K562 (cell line): ENCODE measurements at regions not wholly inside any gene's neighbourhood (a gene's known extent, or its start where the extent isn't known, plus 50 kb on each side); places are given as distances from the start of the nearest gene placed in this dataset.

ENCODE experiments used
- ELF2 ChIP-seq: fragments of 250-450 bp; sonication (Bioruptor Pico); IDR thresholded peaks from 2 replicates; pipeline ENCODE4 v1.5.0; 2021; ENCODE audit warnings: mild to moderate bottlenecking
- NR2F6 ChIP-seq: fragments of 450-650 bp; formaldehyde crosslinking; IDR thresholded peaks from 2 replicates; pipeline ENCODE4 v1.4.0; 2020; ENCODE audit warnings: mild to moderate bottlenecking
- POLR2A ChIP-seq: fragments of 450-650 bp; conservative IDR thresholded peaks from 2 replicates; pipeline ENCODE4 v1.6.1; 2016
- USF2 ChIP-seq: sonication (generic); formaldehyde crosslinking; IDR thresholded peaks from 2 replicates; pipeline ENCODE4 v1.5.0; 2020; ENCODE audit warnings: missing genetic modification reagents
- YY1 ChIP-seq, 3 experiments: IDR thresholded peaks; 2 replicates each; pipeline ENCODE4 v1.6.1; 2011; ENCODE audit warnings: low read length in 2 of 3, mild to moderate bottlenecking in 2 of 3, moderate library complexity in 2 of 3, borderline replicate concordance in 1 of 3, control low read depth in 1 of 3, low read depth in 1 of 3; ENCODE audit not compliant: insufficient read depth in 3 of 3, insufficient replicate concordance in 2 of 3, control insufficient read depth in 1 of 3, insufficient read length in 1 of 3; ENCODE audit errors: extremely low read depth in 1 of 3
- ZNF644 ChIP-seq: fragments of 200-800 bp; sonication (Bioruptor generic); IDR thresholded peaks from 2 replicates; pipeline ENCODE4 v1.6.1; 2016; ENCODE audit warnings: low read depth, missing genetic modification characterization, missing compliant biosample characterization
- ZNF785 ChIP-seq: fragments of 250-450 bp; sonication (Bioruptor Pico); IDR thresholded peaks from 2 replicates; pipeline ENCODE4 v1.4.0; 2020; ENCODE audit warnings: mild to moderate bottlenecking
- TF ChIP-seq, protein P1 (sequence below), 3 experiments: IDR thresholded peaks in 2 of 3; conservative IDR thresholded peaks in 1 of 3; 2 replicates each; pipeline ENCODE4 v1.5.1; 2011 to 2012; ENCODE audit warnings: low read length in 3 of 3, mild to moderate bottlenecking in 3 of 3, control low read depth in 2 of 3, improper control_type of control experiment in 1 of 3, inconsistent platforms in 1 of 3, low read depth in 1 of 3, mixed read lengths in 1 of 3, moderate library complexity in 1 of 3; ENCODE audit not compliant: insufficient read depth in 2 of 3
- TF ChIP-seq, protein P2 (sequence below): fragments of 450-650 bp; IDR thresholded peaks from 2 replicates; pipeline ENCODE4 v1.6.1; 2017; ENCODE audit warnings: antibody characterized with exemption
- TF ChIP-seq, protein P3 (sequence below): fragments of 250-450 bp; sonication (Bioruptor Pico); IDR thresholded peaks from 2 replicates; pipeline ENCODE4 v1.8.0; 2021; ENCODE audit warnings: moderate library complexity, mild to moderate bottlenecking, inconsistent platforms

- TF ChIP-seq, protein P1, sequence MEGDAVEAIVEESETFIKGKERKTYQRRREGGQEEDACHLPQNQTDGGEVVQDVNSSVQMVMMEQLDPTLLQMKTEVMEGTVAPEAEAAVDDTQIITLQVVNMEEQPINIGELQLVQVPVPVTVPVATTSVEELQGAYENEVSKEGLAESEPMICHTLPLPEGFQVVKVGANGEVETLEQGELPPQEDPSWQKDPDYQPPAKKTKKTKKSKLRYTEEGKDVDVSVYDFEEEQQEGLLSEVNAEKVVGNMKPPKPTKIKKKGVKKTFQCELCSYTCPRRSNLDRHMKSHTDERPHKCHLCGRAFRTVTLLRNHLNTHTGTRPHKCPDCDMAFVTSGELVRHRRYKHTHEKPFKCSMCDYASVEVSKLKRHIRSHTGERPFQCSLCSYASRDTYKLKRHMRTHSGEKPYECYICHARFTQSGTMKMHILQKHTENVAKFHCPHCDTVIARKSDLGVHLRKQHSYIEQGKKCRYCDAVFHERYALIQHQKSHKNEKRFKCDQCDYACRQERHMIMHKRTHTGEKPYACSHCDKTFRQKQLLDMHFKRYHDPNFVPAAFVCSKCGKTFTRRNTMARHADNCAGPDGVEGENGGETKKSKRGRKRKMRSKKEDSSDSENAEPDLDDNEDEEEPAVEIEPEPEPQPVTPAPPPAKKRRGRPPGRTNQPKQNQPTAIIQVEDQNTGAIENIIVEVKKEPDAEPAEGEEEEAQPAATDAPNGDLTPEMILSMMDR (IDR thresholded peaks at IDR 0.05 in 2 of 3, conservative IDR thresholded peaks at IDR 0.05 in 1 of 3; ENCODE audit: insufficient read depth in 2 of 3, low read depth in 1 of 3, low read length in 3 of 3): no peak
- TF ChIP-seq POLR2A (no peak), USF2 (CRISPR knock-in tag) (no peak), ZNF785 (CRISPR knock-in tag) (no peak), ELF2 (CRISPR knock-in tag) (no peak), YY1 (IDR thresholded peaks at IDR 0.05; ENCODE audit: borderline replicate concordance in 1 of 3, control insufficient read depth in 1 of 3, extremely low read depth in 1 of 3, insufficient read depth in 3 of 3, insufficient read length in 1 of 3, insufficient replicate concordance in 2 of 3, low read depth in 1 of 3, low read length in 2 of 3) (no peak), NR2F6 (no peak), ZNF644 (no peak)
- TF ChIP-seq, protein P2, sequence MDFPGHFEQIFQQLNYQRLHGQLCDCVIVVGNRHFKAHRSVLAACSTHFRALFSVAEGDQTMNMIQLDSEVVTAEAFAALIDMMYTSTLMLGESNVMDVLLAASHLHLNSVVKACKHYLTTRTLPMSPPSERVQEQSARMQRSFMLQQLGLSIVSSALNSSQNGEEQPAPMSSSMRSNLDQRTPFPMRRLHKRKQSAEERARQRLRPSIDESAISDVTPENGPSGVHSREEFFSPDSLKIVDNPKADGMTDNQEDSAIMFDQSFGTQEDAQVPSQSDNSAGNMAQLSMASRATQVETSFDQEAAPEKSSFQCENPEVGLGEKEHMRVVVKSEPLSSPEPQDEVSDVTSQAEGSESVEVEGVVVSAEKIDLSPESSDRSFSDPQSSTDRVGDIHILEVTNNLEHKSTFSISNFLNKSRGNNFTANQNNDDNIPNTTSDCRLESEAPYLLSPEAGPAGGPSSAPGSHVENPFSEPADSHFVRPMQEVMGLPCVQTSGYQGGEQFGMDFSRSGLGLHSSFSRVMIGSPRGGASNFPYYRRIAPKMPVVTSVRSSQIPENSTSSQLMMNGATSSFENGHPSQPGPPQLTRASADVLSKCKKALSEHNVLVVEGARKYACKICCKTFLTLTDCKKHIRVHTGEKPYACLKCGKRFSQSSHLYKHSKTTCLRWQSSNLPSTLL: no peak
- TF ChIP-seq, protein P3, sequence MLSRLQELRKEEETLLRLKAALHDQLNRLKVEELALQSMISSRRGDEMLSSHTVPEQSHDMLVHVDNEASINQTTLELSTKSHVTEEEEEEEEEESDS (CRISPR knock-in tag): no peak
Measured at GRCh38 chr1:79819140-79819539, 812.6 kb upstream of the ADGRL4 start.
